Activated CD8-positive, alpha-beta memory T cell treated with anti-CD3 and anti-CD28 coated beads, Interleukin-2, amount 10 ng/mL, durations not matched to agents 7 days and 5 days (primary cell): ENCODE measurements at regions not wholly inside any gene's neighbourhood (a gene's known extent, or its start where the extent isn't known, plus 50 kb on each side); places are given as distances from the start of the nearest gene placed in this dataset.

Source experiments
- ATAC-seq: fragments of 150-1000 bp; cut with Tn5 transposase; one replicate; pipeline ENCODE4 v1.10.0; 2021; ENCODE audit warnings: moderate library complexity
- CTCF ChIA-PET: fragments of 350-600 bp; sonication (Branson Sonifier 250); formaldehyde crosslinking; loops from one replicate; lab custom pipeline; 2021; ENCODE audit warnings: antibody characterized with exemption; lab: Charles Lee
- DNase-seq: peaks from one replicate; pipeline ENCODE4 v3.0.0-alpha.2; 2020
- H3K27ac Mint-ChIP-seq: one replicate; pipeline ENCODE4 v1.8.0; 2021; ENCODE audit warnings: mild to moderate bottlenecking, mixed read lengths
- H3K27me3 Mint-ChIP-seq: one replicate; pipeline ENCODE4 v1.8.0; 2021; ENCODE audit warnings: mixed read lengths
- H3K36me3 Mint-ChIP-seq: one replicate; pipeline ENCODE4 v1.8.0; 2021; ENCODE audit warnings: mild to moderate bottlenecking, mixed read lengths
- H3K4me1 Mint-ChIP-seq: one replicate; pipeline ENCODE4 v1.8.0; 2021; ENCODE audit warnings: mixed read lengths
- H3K4me3 Mint-ChIP-seq: one replicate; pipeline ENCODE4 v1.8.0; 2021; ENCODE audit warnings: mild to moderate bottlenecking, moderate library complexity, mixed read lengths
- H3K9me3 Mint-ChIP-seq: one replicate; pipeline ENCODE4 v1.8.0; 2022; ENCODE audit warnings: low read depth, mixed read lengths

GRCh38 chr10:52474265-52474664, 160.2 kb downstream of the DKK1 start:
- CTCF ChIA-PET: no interaction called here
- Mint-ChIP-seq H3K4me3 (no peak overlapping the region), H3K27me3 (no peaks in the 10 kb centered on the region), H3K36me3 (no peaks in the 10 kb centered on the region), H3K9me3 (peaks cover 3% of the 10 kb centered on the region), H3K27ac (no peak overlapping the region), H3K4me1 (no peaks in the 10 kb centered on the region)
- ATAC-seq (no peak), DNase-seq (no peak)

- H3K27me3 Mint-ChIP-seq: no peaks in the 10 kb centered on the region
- no peaks in the 10 kb centered on the region for H3K36me3 Mint-ChIP-seq
- CTCF ChIA-PET: no interaction called here
- peaks cover 2% of the 10 kb centered on the region for H3K9me3 Mint-ChIP-seq
- ATAC-seq (no peak), DNase-seq (no peak)
- no peak overlapping the region for H3K4me3 Mint-ChIP-seq
- H3K4me1 Mint-ChIP-seq: no peaks in the 10 kb centered on the region
- no peak overlapping the region for H3K27ac Mint-ChIP-seq
These were observed 163.2 kb downstream of the DKK1 start for GRCh38 chr10:52477305-52477704.

GRCh38 chr10:52479567-52479966, 165.5 kb downstream of the DKK1 start:
- Mint-ChIP-seq H3K27ac (no peak overlapping the region), H3K36me3 (no peaks in the 10 kb centered on the region), H3K4me3 (no peak overlapping the region), H3K4me1 (no peaks in the 10 kb centered on the region), H3K9me3 (peaks cover 7% of the 10 kb centered on the region), H3K27me3 (no peaks in the 10 kb centered on the region)
- DNase-seq: no peak
- ATAC-seq: no peak
- CTCF ChIA-PET: no interaction called here

GRCh38 chr10:52481986-52482555, 168.0 kb downstream of the DKK1 start:
- DNase-seq: no peak
- Mint-ChIP-seq H3K27ac (no peak overlapping the region), H3K9me3 (peaks cover 7% of the 10 kb centered on the region), H3K4me3 (no peak overlapping the region), H3K27me3 (no peaks in the 10 kb centered on the region), H3K4me1 (no peaks in the 10 kb centered on the region), H3K36me3 (no peaks in the 10 kb centered on the region)
- no peak for ATAC-seq
- CTCF ChIA-PET: no interaction called here

GRCh38 chr10:52483587-52483986, 169.5 kb downstream of the DKK1 start:
- no peaks in the 10 kb centered on the region for H3K4me1 Mint-ChIP-seq
- no peak overlapping the region for H3K27ac Mint-ChIP-seq
- peaks cover 7% of the 10 kb centered on the region for H3K9me3 Mint-ChIP-seq
- ATAC-seq (no peak), DNase-seq (no peak)
- H3K36me3 Mint-ChIP-seq: no peaks in the 10 kb centered on the region
- no peaks in the 10 kb centered on the region for H3K27me3 Mint-ChIP-seq
- no peak overlapping the region for H3K4me3 Mint-ChIP-seq
- CTCF ChIA-PET: no interaction called here

GRCh38 chr10:52484206-52485065, 170.4 kb downstream of the DKK1 start:
- Mint-ChIP-seq H3K4me1 (no peaks in the 10 kb centered on the region), H3K36me3 (no peaks in the 10 kb centered on the region), H3K27ac (no peak overlapping the region), H3K27me3 (no peaks in the 10 kb centered on the region), H3K9me3 (peaks cover 7% of the 10 kb centered on the region), H3K4me3 (no peak overlapping the region)
- ATAC-seq: no peak
- CTCF ChIA-PET: no interaction called here
- DNase-seq: no peak

- ATAC-seq: no peak
- no peak for DNase-seq
- H3K27ac Mint-ChIP-seq: no peak overlapping the region
- peaks cover 7% of the 10 kb centered on the region for H3K9me3 Mint-ChIP-seq
- no peak overlapping the region for H3K4me3 Mint-ChIP-seq
- no peaks in the 10 kb centered on the region for H3K4me1 Mint-ChIP-seq
- H3K36me3 Mint-ChIP-seq: no peaks in the 10 kb centered on the region
- no peaks in the 10 kb centered on the region for H3K27me3 Mint-ChIP-seq
- CTCF ChIA-PET: no interaction called here
These were observed 171.4 kb downstream of the DKK1 start for GRCh38 chr10:52485462-52485861.

GRCh38 chr10:52486840-52487611, 172.9 kb downstream of the DKK1 start:
- ATAC-seq: no peak
- no peak overlapping the region for H3K27ac Mint-ChIP-seq

GRCh38 chr10:52488606-52489485, 174.8 kb downstream of the DKK1 start:
- Mint-ChIP-seq H3K4me3 (no peak overlapping the region), H3K9me3 (no peaks in the 10 kb centered on the region), H3K4me1 (no peaks in the 10 kb centered on the region), H3K36me3 (no peaks in the 10 kb centered on the region), H3K27me3 (no peaks in the 10 kb centered on the region), H3K27ac (no peak overlapping the region)
- DNase-seq (no peak), ATAC-seq (no peak)
- CTCF ChIA-PET: no interaction called here

More at GRCh38 chr10:52486840-52487611, 172.9 kb downstream of the DKK1 start:
- DNase-seq: no peak
- CTCF ChIA-PET: no interaction called here
- H3K9me3 Mint-ChIP-seq: peaks cover 5% of the 10 kb centered on the region
- no peaks in the 10 kb centered on the region for H3K27me3 Mint-ChIP-seq
- no peaks in the 10 kb centered on the region for H3K4me1 Mint-ChIP-seq
- H3K36me3 Mint-ChIP-seq: no peaks in the 10 kb centered on the region
- H3K4me3 Mint-ChIP-seq: no peak overlapping the region

GRCh38 chr10:52491246-52491995, 177.3 kb downstream of the DKK1 start:
- no peaks in the 10 kb centered on the region for H3K36me3 Mint-ChIP-seq

GRCh38 chr10:52499281-52499680, 185.2 kb downstream of the DKK1 start:
- no peak overlapping the region for H3K4me3 Mint-ChIP-seq
- no peaks in the 10 kb centered on the region for H3K4me1 Mint-ChIP-seq
- H3K27me3 Mint-ChIP-seq: no peaks in the 10 kb centered on the region
- no peaks in the 10 kb centered on the region for H3K36me3 Mint-ChIP-seq
- peaks cover 12% of the 10 kb centered on the region for H3K9me3 Mint-ChIP-seq
- ATAC-seq: no peak
- no peak overlapping the region for H3K27ac Mint-ChIP-seq
- CTCF ChIA-PET: no interaction called here
- no peak for DNase-seq

More at GRCh38 chr10:52491246-52491995, 177.3 kb downstream of the DKK1 start:
- CTCF ChIA-PET: no interaction called here
- H3K4me1 Mint-ChIP-seq: no peaks in the 10 kb centered on the region
- no peaks in the 10 kb centered on the region for H3K27me3 Mint-ChIP-seq
- no peak overlapping the region for H3K4me3 Mint-ChIP-seq
- no peaks in the 10 kb centered on the region for H3K9me3 Mint-ChIP-seq
- DNase-seq (no peak), ATAC-seq (no peak)
- H3K27ac Mint-ChIP-seq: no peak overlapping the region

- no peaks in the 10 kb centered on the region for H3K36me3 Mint-ChIP-seq
- no peaks in the 10 kb centered on the region for H3K27me3 Mint-ChIP-seq
- peaks cover 14% of the 10 kb centered on the region for H3K9me3 Mint-ChIP-seq
- no peaks in the 10 kb centered on the region for H3K4me1 Mint-ChIP-seq
- ATAC-seq (no peak), DNase-seq (no peak)
- CTCF ChIA-PET: no interaction called here
- H3K4me3 Mint-ChIP-seq: no peak overlapping the region
- H3K27ac Mint-ChIP-seq: no peak overlapping the region
These were observed 186.4 kb downstream of the DKK1 start for GRCh38 chr10:52500476-52500875.
